T-helper 1 cell (primary cell): ENCODE measurements at regions not wholly inside any gene's neighbourhood (a gene's known extent, or its start where the extent isn't known, plus 50 kb on each side); places are given as distances from the start of the nearest gene placed in this dataset.

Experiments used
- DNase-seq, 5 donors: peaks; one replicate each; pipeline ENCODE4 v3.0.0-alpha.2; 2012 to 2020

GRCh38 chr1:219798283-219799030 lies 129.9 kb downstream of the SLC30A10 start:
- DNase-seq = no peak

GRCh38 chr1:219797683-219798082 lies 130.7 kb downstream of the SLC30A10 start:
- no peak for DNase-seq

DNA sequence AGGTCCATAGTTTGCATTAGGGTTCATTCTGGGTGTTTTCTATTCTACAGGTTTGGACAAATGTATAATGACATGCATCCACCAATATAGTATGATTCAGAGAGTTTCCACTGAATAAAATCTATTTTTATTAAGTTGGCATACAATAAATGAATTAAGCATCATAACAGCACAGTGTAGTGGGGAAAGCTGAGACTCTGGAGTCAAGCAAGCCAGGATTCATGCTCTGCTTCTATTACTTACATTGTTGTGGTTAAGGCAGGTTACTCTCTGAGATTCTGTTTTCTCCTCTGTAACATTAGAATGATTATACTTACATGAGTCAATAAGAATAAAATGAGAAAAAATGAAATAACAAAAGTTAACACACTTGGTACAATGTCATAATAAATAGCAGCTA lies 131.3 kb downstream of the SLC30A10 start:
- no peak for DNase-seq

DNA sequence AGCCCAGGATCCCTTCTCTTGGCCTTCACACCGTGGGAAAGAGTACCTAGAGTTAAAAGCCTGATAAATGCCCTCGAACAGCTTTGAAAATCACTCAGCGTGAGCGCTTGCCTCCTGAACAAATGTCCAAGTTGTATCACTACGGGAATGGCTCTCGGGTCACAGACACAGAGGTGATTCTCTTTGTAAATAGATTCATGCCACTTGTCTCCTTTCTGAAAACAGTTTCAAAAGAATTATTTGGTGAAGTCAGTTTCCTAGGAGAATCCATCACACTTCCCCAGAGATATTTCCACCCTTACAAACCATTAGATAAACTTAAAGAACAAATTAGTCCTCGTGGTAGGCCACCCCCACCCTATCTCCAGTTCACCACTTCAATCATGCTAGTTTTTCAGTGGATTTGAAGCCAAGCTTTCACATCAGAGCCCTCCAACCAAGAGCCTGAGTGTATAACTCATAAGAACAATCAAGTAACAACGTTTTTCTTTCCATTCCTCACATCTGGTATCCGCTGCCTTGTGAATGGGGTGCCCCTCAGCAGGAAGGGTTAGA lies 132.9 kb downstream of the SLC30A10 start:
- no peak for DNase-seq

DNA sequence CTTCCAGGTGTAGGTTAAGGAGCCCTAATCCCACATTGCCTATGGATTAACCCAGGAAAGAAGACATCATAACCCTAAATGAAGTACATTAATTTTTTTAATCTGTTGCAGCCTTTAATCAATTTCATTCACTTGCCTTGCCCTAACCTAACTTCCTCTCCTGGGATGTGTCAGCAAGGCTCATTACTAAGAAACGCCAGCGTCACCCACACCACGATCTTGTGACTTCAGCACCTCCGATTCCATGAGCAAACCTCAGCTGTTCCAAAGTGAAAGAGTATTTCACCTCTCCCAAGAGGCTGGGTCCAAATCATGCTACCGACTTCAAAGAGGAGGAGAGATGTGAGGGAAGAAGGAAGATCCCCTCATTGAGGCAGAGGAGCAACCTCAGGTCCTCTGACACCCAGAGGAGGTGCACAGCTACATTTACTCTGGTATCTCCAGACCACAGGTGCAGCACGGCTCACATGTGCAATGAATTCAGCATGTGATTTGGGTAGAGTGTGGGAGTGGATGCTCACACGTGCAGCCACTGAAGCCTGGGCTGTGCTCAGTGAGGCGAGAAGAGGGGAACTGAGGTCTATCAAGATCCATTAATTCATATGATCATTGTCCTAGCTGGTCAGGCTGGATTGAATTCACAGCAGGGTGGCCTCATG lies 134.1 kb downstream of the SLC30A10 start:
- no peak for DNase-seq

DNA sequence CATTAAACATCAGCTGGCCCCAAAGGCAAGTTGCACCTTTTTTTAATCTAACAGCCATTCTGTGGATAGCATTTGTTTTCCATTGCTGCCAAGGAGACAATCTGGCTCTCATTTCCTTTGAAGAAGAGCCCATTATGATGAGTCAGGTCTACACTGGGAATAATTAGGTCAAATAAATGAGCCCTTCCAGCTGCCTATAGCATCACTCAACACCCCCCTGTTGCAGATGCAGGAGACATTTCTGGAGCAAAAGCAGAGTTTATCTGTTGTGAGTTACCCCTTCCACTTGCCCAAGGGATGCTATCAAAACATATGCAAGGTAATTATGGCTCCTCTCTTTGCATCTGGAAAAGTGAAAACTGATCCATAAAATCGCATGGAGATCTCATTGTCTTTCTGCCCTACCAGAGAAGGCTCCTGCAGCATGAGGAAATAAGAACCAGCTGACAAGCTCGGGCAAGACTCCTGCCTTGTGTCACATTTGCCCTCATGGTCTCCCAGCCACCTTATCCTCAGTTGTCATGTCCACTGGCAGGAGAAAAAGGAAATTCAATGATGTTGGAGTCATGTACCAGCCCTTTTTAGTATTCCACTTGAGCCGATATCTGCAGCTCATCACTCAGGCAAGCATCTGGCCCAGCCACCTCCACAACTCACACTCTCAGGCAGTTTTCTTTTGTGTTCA lies 135.9 kb downstream of the SLC30A10 start:
- DNase-seq = no peak

- DNase-seq = no peak
Measured at GRCh38 chr1:219791766-219792165, 136.6 kb downstream of the SLC30A10 start.

DNA sequence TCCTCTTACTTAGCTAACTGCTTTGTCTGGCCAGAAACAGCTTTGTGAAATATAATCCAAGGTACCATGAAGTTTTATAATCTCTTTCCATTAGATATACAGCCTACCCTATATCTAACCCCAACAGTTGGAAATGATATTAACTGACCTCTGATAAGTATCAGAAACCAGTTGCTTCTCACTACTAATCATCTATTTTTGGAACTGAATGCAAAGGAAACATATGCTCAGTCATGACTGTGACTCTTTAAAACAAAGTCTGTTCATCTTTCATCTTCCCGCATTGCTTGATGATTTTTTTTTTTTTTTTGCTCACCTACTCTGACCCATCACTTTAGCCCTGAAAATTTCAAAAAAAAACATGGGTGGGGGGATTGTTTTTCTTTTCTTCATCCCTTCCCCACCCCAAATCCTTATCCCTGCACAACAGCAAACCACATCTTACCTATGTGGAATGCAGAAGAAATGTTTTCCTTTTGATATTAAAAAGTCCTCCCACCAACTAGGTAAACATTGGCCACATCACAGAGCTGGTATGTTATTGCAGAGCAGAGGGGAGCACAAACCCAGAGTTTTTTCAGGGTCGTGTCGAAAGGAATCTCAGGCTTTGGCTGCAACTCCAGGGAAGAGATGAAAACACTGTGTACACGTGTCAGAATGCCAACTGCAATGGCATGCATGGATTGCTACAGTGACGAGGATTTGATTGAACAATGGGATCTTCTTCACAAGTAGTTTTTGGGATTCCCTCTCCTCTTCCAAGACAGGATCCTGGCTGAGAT lies 137.3 kb downstream of the SLC30A10 start:
- no peak for DNase-seq

- DNase-seq = no peak
Measured at GRCh38 chr1:219788700-219789099, 139.7 kb downstream of the SLC30A10 start.

DNA sequence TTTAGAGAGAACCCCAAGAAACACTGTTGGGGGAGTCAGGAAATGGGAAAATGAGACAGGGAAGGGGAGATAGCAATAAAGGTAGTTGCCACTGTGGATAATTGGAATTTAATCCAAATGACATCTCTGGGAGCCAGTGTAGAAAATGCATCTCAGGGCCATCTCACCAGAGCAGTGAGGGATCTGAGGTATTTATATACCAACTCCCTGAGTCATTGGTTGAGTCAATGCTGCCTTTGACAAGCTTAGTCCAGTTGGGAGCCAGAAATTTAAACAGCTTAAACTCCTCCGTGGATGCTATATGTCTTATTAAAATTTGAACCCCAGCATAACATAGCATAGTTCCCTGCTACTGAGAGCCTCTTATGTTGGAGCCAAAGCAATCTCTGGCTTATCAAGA lies 140.3 kb downstream of the SLC30A10 start:
- DNase-seq = no peak

- no peak for DNase-seq
Measured at GRCh38 chr1:219784660-219785381, 143.5 kb downstream of the SLC30A10 start.

DNA sequence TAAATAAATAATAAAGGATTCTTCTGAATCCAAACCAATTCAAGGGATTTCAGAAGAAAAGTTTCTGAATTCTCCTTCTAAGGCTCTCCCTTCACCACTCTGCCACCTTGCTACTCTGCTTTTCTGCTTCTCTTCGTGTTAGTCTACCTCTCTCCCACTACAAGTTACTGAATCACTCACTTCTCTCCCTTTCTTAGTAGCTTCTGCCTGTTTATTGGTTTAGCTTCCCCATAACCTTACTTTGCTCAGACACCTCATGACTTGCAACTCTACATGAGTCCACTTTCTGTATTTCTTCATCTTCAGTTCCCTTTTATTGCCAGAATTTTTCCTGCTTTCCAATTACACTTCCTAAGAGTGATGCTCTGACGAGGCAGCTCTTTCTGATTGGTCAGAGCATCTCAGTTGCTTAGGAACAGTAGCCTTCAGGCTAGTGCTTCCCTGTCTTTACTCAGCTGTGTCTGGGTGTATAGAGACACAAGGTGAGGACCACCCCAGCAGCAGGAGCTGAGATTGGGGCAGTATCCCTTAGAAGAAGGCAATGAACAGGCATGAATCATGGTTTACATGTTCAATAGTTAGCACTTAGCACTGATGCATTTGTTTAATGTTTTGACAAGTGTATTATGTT lies 144.6 kb downstream of the SLC30A10 start:
- DNase-seq = no peak

- DNase-seq = no peak
Measured at GRCh38 chr1:219782929-219783328, 145.4 kb downstream of the SLC30A10 start.

DNA sequence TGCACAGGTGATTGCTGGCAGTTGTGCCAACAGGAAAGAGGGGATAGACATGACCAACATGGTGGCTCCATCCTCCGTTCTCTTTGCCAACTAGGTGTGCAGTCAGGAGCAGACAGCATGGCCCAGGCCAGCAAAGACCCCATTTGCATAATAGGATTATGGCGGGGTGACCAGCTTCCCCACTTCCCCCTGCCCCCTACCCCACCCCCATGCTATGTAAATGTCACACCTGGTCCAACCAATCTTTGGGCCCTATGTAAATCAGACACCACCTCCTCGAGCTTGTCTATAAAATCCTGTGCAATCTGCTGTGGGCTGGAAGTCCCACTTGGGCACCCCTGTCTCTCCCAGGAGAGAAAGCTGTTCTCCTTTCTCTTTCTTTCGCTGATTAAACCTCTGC lies 146.0 kb downstream of the SLC30A10 start:
- DNase-seq = no peak

- DNase-seq = no peak
Measured at GRCh38 chr1:219781491-219781890, 146.9 kb downstream of the SLC30A10 start.

DNA sequence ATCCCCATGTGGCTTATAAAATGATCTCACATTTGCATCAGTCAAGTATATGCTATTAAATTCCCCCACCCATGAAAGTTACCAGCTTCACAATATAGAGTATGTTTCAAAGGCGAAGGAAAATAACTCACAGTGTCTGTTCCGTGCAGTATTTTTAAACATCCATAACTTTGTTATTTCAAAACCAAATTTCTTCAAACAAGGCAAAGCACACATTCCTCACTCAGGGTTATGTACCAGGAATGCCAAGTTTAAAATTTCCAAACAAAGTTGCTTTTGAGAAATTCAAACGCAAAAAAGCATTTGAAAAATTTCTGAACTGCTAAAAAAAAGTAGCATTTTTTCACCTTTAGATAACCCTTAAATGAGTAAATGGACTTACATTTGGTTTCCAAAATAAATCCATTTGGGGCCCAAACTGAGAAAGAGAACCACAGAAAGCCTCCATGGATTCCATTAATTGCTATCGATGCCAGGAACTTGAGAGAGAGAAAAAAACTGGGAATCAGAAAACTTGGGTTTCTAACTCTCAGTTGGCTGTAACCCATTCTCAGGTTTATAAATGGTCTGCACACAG lies 149.5 kb downstream of the SLC30A10 start:
- no peak for DNase-seq

DNA sequence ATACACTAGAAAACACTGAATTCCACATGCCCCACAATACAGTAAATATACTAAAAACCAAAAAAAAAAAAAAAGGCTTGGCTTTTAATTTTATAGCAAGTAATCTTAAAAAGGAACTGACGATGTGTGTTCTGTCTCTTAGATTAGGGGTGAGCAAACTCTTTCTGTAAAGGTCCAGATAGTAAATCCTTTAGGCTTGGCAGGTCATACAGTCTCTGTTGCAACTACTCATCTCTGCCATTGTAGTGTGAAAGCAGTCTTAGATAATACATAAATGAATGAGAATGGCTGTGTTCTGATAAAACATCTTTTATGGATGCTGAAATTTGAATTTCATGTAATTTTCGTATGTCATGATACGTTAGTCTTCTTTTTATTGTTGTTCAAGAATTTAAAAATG lies 150.2 kb downstream of the SLC30A10 start:
- DNase-seq = no peak

DNA sequence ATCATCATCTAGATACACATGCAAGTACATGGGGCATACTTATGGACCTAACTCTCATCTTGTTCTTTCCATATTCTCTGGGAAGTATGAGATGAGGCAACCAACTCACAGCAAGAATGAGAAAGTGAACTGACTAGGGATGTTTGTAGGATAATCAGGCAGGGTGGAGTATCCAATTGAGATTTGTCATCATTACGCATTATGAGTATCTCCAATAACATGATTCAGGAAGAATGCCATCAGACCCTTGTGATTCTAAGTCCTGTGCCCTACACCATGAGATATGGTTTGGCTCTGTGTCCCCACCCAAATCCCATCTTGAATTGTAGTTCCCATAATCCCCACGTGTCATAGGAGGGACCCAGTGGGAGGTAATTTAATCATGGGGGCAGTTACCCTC lies 154.0 kb downstream of the SLC30A10 start:
- DNase-seq = no peak

DNA sequence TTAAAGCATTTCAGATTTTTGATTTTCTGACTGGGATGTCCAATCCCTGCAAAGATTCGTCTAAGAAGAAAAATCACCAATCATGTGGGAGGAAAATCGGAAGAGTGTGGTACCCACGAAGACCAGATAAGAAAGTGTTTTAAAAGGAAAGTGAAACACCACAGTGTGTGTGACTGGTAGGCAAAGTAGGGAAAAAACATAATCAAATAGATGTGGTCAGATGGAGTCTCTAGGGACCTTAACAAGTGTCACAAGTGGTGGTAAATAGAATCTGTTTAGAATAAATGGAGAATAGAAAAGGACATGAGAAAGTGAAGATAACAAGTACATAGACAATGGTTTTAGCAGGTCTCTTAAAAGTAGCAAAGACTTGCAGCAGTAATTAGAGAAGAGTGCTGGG lies 154.6 kb downstream of the SLC30A10 start:
- no peak for DNase-seq

- no peak for DNase-seq
Measured at GRCh38 chr1:219773110-219773509, 155.2 kb downstream of the SLC30A10 start.
